DMS 273 (cell line): ENCODE measurements at regions not wholly inside any gene's neighbourhood (a gene's known extent, or its start where the extent isn't known, plus 50 kb on each side); places are given as distances from the start of the nearest gene placed in this dataset.
"Not testable (repeated sequence)": the region's sequence is repeated elsewhere in the genome, so short reads cannot be mapped to it uniquely, and the experiment has no call there.

Source experiments
- DNase-seq: peaks from one replicate; lab custom pipeline; 2025; ENCODE audit not compliant: unreplicated experiment; lab: John Stamatoyannopoulos, UW

GRCh38 chr7:42687211-42688055 lies 224.4 kb downstream of the C7orf25 start:
- DNase-seq = no peak

- no peak for DNase-seq
These were observed 225.2 kb downstream of the C7orf25 start for GRCh38 chr7:42686594-42687156.

- no peak for DNase-seq
These were observed 226.0 kb downstream of the C7orf25 start for GRCh38 chr7:42685911-42686310.

GRCh38 chr7:42677751-42678699 lies 233.8 kb downstream of the C7orf25 start:
- DNase-seq = no peak

GRCh38 chr7:42674541-42674940 lies 237.3 kb downstream of the C7orf25 start:
- no peak for DNase-seq

GRCh38 chr7:42673951-42674350 lies 237.9 kb downstream of the C7orf25 start:
- DNase-seq = no peak

GRCh38 chr7:42672339-42672999 lies 239.4 kb downstream of the C7orf25 start:
- no peak for DNase-seq

- DNase-seq = no peak
These were observed 240.2 kb downstream of the C7orf25 start for GRCh38 chr7:42671627-42672026.

- no peak for DNase-seq
These were observed 244.9 kb downstream of the C7orf25 start for GRCh38 chr7:42666994-42667393.

GRCh38 chr7:42662862-42663261 lies 249.0 kb downstream of the C7orf25 start:
- no peak for DNase-seq

- DNase-seq = no peak
These were observed 250.6 kb downstream of the C7orf25 start for GRCh38 chr7:42661312-42661711.

GRCh38 chr7:42650701-42651100 lies 261.2 kb downstream of the C7orf25 start:
- no peak for DNase-seq

- no peak for DNase-seq
These were observed 261.7 kb downstream of the C7orf25 start for GRCh38 chr7:42650171-42650570.

- no peak for DNase-seq
These were observed 266.0 kb downstream of the C7orf25 start for GRCh38 chr7:42645906-42646305.

- DNase-seq = no peak
These were observed 269.2 kb downstream of the C7orf25 start for GRCh38 chr7:42642699-42643098.

- DNase-seq = no peak
These were observed 271.9 kb downstream of the C7orf25 start for GRCh38 chr7:42639930-42640329.

- DNase-seq = not testable (repeated sequence)
These were observed 275.5 kb downstream of the C7orf25 start for GRCh38 chr7:42636380-42636779.

- DNase-seq = no peak
These were observed 283.8 kb downstream of the C7orf25 start for GRCh38 chr7:42628054-42628453.

- no peak for DNase-seq
These were observed 284.2 kb downstream of the C7orf25 start for GRCh38 chr7:42627626-42628025.

- DNase-seq = no peak
These were observed 284.8 kb downstream of the C7orf25 start for GRCh38 chr7:42627101-42627500.

GRCh38 chr7:42625421-42625820 lies 286.4 kb downstream of the C7orf25 start:
- DNase-seq = no peak
